Muscle layer of duodenum (tissue), 2 donors: ENCODE measurements at regions not wholly inside any gene's neighbourhood (a gene's known extent, or its start where the extent isn't known, plus 50 kb on each side); places are given as distances from the start of the nearest gene placed in this dataset.
"Not testable (repeated sequence)": the region's sequence is repeated elsewhere in the genome, so short reads cannot be mapped to it uniquely, and the experiment has no call there.

ENCODE experiments used
- H3K27ac ChIP-seq: one replicate; pipeline ENCODE4 v1.7.0; 2013; ENCODE audit warnings: mild to moderate bottlenecking, low read length
- H3K27me3 ChIP-seq: one replicate; pipeline ENCODE4 v1.7.0; 2013; ENCODE audit warnings: low read depth, mild to moderate bottlenecking, control low read depth, low read length
- H3K36me3 ChIP-seq, 2 donors: one replicate each; pipeline ENCODE4 v1.7.0; 2013; ENCODE audit warnings: low read length in 2 of 2, control low read depth in 1 of 2, mild to moderate bottlenecking in 1 of 2; ENCODE audit not compliant: insufficient read depth in 2 of 2, control insufficient read depth in 1 of 2
- H3K4me1 ChIP-seq, 2 donors: one replicate each; pipeline ENCODE4 v1.7.0; 2013; ENCODE audit warnings: low read length in 2 of 2, mild to moderate bottlenecking in 2 of 2, control low read depth in 1 of 2, moderate library complexity in 1 of 2; ENCODE audit not compliant: insufficient read depth in 2 of 2, control insufficient read depth in 1 of 2
- H3K4me3 ChIP-seq, 2 donors: one replicate each; pipeline ENCODE4 v1.7.0; 2013; ENCODE audit warnings: low read length in 2 of 2, low read depth in 1 of 2, mild to moderate bottlenecking in 1 of 2
- H3K9me3 ChIP-seq, 2 donors: one replicate each; pipeline ENCODE4 v1.7.0; 2013; ENCODE audit warnings: low read length in 2 of 2, control low read depth in 1 of 2, mild to moderate bottlenecking in 1 of 2; ENCODE audit not compliant: control insufficient read depth in 1 of 2
- donor health status: healthy.

DNA sequence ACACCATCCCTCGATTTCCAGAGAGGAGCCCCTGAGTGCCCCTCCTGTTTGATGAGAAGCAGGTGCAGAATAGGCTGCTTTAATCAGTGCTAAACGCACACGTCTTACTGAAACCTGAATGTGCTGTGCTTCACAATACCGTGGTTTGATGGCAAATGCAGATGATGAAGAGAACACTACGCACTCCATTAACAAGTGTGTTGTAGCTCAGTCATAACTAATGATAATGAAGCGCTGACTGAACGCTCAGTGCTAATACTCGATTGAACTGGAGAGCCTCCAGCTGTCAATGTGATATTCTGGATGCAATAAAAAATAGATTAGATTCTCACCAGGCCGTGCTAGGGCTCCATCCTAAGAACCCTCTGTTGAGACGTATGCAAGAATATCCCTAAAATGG lies 279.7 kb upstream of the PLPP4 start:
- H3K27ac ChIP-seq, result no peak overlapping the region
- no peak overlapping the region for H3K4me3 ChIP-seq
- H3K4me1 ChIP-seq, result no peaks in the 10 kb centered on the region
- no peaks in the 10 kb centered on the region for H3K9me3 ChIP-seq
- H3K36me3 ChIP-seq, result no peaks in the 10 kb centered on the region
- H3K27me3 ChIP-seq, result no peaks in the 10 kb centered on the region

DNA sequence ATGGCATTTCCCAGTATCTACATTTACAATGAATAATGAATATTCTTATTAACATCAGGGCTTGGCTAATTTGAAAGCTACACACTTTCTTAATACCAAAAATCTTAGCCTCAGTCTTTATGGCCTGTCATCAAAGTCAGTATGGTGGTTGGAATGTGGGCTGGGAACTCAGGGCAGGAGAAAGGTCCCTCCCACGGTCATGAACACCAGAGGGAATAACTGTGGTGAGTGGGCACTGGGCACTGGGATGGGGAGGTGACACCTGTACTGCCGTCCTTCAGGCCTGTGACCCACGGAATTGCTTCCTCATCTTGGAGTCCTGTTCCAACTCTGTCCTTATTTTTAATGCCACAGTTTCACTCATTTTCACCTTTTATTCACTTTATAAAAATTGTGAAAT lies 276.9 kb upstream of the PLPP4 start:
- Histone ChIP-seq H3K36me3 (no peaks in the 10 kb centered on the region), H3K9me3 (no peaks in the 10 kb centered on the region), H3K27me3 (no peaks in the 10 kb centered on the region), H3K4me1 (no peaks in the 10 kb centered on the region), H3K4me3 (no peak overlapping the region), H3K27ac (no peak overlapping the region)

DNA sequence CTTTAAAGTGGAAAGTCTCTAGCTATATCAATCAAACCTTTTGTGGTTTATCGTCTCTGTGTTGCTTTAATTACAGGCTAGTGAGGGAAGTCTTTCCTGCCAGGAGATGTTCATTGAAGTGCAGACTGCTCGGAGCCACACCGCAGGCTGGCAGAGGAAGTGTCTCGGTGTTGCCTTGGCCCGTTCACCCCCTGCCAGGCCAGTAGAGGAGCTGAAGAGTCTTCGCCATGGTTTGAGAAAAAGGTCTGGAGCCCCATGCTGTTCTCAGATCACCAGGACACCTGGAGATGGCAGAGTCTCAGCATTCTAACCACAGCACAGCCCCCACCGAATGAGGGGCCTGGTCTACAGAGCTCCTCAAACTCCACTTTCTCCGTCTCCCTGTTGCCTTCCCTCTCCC lies 275.9 kb upstream of the PLPP4 start:
- Histone ChIP-seq H3K27ac (no peak overlapping the region), H3K4me1 (no peaks in the 10 kb centered on the region), H3K36me3 (no peaks in the 10 kb centered on the region), H3K9me3 (no peaks in the 10 kb centered on the region), H3K27me3 (no peaks in the 10 kb centered on the region), H3K4me3 (no peak overlapping the region)

DNA sequence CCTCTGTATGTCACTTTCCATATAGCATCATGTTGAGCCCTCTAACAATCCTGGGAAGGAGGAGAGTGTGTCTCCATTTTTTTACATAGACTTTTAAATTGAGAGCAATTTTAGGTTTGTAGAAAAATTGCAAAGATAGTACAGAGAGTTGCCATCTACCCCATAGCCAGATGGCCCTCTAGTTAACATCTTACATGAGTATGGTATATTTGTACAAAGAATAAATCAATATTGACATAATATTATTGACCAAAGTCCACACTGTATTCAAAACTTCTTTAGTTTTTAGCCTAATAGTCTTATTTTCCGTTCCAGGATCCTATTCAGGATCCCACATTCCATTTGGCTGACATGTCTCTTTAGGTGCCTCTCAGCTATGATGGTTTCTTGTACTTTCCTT lies 274.6 kb upstream of the PLPP4 start:
- Histone ChIP-seq H3K4me3 (no peak overlapping the region), H3K27me3 (no peaks in the 10 kb centered on the region), H3K27ac (no peak overlapping the region), H3K4me1 (no peaks in the 10 kb centered on the region), H3K9me3 (no peaks in the 10 kb centered on the region), H3K36me3 (no peaks in the 10 kb centered on the region)

DNA sequence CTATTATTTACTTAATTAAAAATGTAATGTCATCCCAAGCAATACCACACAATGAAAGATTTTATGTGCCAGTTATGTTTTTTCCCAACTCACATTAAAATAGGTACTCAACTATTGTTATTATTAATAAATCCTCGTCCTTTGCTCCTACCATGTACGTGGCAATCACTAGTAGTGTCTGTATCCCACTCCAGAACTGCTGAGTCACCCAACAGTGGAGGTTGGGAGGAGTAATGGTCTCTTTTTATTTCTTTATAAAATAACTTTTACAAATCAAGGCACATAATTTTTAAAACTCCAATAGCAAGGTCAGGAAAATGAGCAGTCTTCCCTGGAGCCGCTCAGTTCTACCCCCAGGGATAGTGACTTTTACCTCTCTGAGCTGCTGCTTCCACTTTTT lies 273.5 kb upstream of the PLPP4 start:
- Histone ChIP-seq H3K27ac (no peak overlapping the region), H3K4me3 (no peak overlapping the region)

DNA sequence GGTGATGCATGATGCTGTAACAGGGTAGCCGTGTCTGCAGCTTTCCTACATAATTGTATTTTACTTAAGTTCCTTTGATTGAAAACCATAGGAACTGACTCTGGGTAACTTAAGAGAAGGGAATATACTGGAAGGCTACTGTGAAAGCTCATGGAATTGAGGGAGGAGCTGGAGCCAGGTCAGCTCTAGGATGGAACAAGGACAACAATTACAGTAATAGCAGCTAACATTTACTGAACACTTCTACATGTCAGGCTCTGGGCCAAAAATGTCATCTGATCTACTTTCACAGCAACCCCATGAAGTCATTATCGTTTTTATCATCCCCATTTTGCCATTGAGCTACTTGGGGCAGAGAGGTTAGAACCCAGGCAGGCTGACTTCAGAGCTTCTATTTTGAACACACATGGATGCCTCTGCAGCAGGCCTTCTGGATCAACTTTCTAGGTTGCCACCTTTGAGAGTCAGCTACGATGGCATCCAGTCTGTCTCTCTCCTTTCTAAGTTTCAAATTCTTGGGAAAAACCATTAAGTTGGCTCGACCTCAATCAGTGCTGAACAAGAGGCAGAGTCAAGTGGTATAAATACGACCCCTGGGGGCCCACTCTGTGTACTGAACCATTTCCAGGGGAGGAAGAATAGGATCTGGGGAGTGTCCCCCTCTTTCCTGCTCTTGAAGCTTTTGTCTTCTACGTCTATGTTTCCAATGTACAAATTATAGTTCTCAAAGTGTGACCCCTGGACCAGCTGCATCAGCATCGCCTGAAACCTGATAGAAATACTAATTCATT lies 272.3 kb upstream of the PLPP4 start:
- Histone ChIP-seq H3K4me1 (no peaks in the 10 kb centered on the region), H3K36me3 (no peaks in the 10 kb centered on the region), H3K27me3 (no peaks in the 10 kb centered on the region), H3K4me3 (no peak overlapping the region), H3K9me3 (no peaks in the 10 kb centered on the region), H3K27ac (no peak overlapping the region)

More for the DNA sequence above, 273.5 kb upstream of the PLPP4 start:
- H3K27me3 ChIP-seq, result no peaks in the 10 kb centered on the region
- H3K4me1 ChIP-seq, result no peaks in the 10 kb centered on the region
- no peaks in the 10 kb centered on the region for H3K9me3 ChIP-seq
- H3K36me3 ChIP-seq, result no peaks in the 10 kb centered on the region

DNA sequence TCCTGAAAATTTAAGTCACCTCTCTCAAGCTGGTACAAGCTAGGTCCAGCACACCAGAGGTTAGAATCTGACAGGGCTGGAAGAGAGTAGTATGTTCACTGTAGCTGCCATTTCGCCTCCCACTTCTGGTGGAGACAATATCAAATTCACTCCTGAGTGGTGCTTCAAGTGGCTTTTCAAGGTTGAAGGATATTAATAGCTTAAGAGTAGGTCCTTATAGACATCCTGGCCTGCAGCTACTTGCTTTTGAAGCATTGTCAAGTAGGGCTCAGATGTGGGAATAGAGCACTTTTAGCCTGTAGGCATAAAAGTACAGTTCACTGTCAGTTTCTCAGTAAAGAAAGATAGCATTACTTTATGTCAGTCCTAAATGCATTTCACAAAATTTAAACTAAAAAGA lies 270.5 kb upstream of the PLPP4 start:
- no peak overlapping the region for H3K4me3 ChIP-seq

DNA sequence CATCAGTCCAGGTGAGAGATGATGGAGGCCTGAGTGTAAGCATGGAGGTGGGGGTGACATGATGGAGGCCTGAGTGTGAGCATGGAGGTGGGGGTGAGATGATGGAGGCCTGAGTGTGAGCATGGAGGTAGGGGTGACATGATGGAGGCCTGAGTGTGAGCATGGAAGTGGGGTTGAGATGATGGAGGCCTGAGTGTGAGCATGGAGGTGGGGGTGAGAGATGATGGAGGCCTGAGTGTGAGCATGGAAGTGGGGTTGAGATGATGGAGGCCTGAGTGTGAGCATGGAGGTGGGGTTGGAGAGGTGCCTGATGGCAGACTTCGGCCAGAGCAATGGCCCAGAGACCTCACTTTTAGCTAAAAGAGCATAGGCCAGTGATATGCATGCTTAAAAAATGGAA lies 269.9 kb upstream of the PLPP4 start:
- not testable (repeated sequence) for H3K36me3 ChIP-seq, H3K27me3 ChIP-seq, H3K27ac ChIP-seq, H3K4me1 ChIP-seq, H3K4me3 ChIP-seq, H3K9me3 ChIP-seq

More for the DNA sequence above, 270.5 kb upstream of the PLPP4 start:
- no peaks in the 10 kb centered on the region for H3K4me1 ChIP-seq
- no peak overlapping the region for H3K27ac ChIP-seq
- no peaks in the 10 kb centered on the region for H3K9me3 ChIP-seq
- H3K27me3 ChIP-seq, result no peaks in the 10 kb centered on the region
- H3K36me3 ChIP-seq, result no peaks in the 10 kb centered on the region

DNA sequence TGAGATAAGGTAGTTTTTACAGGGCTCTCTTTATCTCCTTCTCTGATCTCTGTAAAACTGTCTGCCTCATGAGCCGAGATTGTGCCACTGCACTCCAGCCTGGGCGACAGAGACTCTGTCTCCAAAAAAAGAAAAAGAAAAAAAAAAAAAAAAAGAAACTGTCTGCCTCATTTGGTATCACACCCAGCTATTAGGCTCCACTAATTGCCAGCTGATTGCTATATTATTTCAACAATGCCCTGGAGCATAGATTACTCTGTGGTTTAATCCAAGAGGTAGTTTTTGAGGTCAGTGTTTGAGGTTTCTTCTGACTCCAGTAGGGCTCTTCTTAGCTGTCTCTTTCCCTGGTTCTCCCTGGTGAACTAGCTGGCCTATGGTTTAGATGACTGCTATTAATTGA lies 268.1 kb upstream of the PLPP4 start:
- Histone ChIP-seq H3K36me3 (no peaks in the 10 kb centered on the region), H3K4me3 (no peak overlapping the region), H3K9me3 (no peaks in the 10 kb centered on the region), H3K27me3 (no peaks in the 10 kb centered on the region), H3K27ac (no peak overlapping the region), H3K4me1 (no peaks in the 10 kb centered on the region)

DNA sequence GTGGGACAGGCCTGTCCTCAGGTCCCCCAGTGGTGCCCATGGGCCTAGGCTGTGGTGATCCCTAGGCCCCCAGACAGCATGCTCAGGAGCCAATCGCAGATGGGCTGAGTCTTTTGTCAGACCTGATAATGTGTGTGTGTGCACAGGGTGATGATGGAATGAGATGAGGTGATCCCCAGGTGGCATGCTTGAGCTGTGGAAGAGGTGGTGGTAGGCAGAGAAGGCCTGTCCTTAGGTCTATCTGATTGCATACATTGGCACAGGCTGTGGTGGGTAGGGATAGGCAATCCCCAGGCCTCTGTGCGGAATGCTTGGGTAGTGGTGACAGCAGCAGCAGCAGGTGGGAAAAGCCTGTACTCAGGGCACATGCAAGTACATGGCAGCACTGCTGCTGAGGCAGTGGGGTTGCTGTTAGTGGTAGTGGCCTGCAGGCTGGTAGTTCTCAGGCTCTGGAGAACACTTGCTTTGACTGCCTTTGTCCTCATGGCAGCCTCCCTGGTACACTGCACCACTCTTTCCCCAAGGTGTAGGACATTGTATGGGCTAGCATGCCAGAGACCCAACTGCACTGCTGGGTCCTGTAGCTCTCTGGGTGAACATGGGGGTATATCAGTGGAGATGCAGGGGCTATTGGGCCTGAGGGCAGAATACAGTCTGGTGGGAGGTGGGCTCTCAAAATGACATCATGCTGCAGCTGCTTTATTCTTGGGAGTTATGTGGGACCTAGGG lies 260.9 kb upstream of the PLPP4 start:
- H3K4me3 ChIP-seq, result no peak overlapping the region
- no peaks in the 10 kb centered on the region for H3K36me3 ChIP-seq
- H3K4me1 ChIP-seq, result no peaks in the 10 kb centered on the region
- H3K9me3 ChIP-seq, result peaks cover 0 to 3% of the 10 kb centered on the region in 2 donors
- H3K27me3 ChIP-seq, result no peaks in the 10 kb centered on the region
- H3K27ac ChIP-seq, result no peak overlapping the region

DNA sequence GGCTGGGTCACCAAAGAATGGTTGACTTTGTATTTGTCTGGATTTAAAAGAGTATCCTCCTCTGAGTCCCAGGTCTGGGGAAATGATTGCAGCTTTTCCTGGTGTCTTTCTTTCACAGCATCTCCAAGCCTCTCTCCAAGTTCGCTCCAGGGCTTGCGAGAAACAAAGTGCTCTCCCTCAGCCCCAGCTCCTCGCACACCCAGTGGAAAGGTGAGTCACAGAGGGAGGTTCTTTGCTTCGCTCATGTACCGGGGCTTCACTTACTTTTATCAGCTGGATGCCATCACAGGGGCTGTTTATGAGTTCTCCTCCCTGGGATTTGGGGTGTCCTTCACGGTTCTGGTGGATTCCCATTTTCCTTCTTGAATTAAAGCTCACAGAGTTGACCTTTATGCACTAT lies 252.2 kb upstream of the PLPP4 start:
- H3K27ac ChIP-seq, result no peak overlapping the region
- no peaks in the 10 kb centered on the region for H3K4me1 ChIP-seq
- H3K27me3 ChIP-seq, result no peaks in the 10 kb centered on the region
- no peaks in the 10 kb centered on the region for H3K9me3 ChIP-seq
- H3K4me3 ChIP-seq, result no peak overlapping the region
- H3K36me3 ChIP-seq, result no peaks in the 10 kb centered on the region
